IMR-90 (cell line): ENCODE measurements at regions not wholly inside any gene's neighbourhood (a gene's known extent, or its start where the extent isn't known, plus 50 kb on each side); places are given as distances from the start of the nearest gene placed in this dataset.

Experiments
- ATAC-seq: fragments of 200-7000 bp; cut with Tn5 transposase; 2 replicates; pipeline ENCODE4 v1.9.1; 2020; ENCODE audit warnings: low read depth, mild to moderate bottlenecking, moderate library complexity
- BruUV-seq: library from RNA; stranded (reverse); fragments of 400-500 nt; replicated peaks from 2 replicates; lab custom pipeline; 2021; lab: Mats Ljungman, UMichigan
- CTCF ChIA-PET: fragments of 300-600 bp; formaldehyde crosslinking; extraction: SDS; loops from one replicate; lab custom pipeline; 2021; ENCODE audit warnings: antibody characterized with exemption; lab: Yijun Ruan, JAX
- POLR2A ChIA-PET: fragments of 300-600 bp; sonication (Branson Sonifier 250); formaldehyde crosslinking; loops from one replicate; lab custom pipeline; 2022; ENCODE audit warnings: antibody characterized with exemption; ENCODE audit not compliant: unreplicated experiment; lab: Charles Lee
- DNase-seq: peaks from one replicate; pipeline ENCODE4 v3.0.0; 2013
- H2AFZ ChIP-seq: replicated peaks from 2 replicates; pipeline ENCODE3; 2013; ENCODE audit warnings: low read length, mild to moderate bottlenecking; ENCODE audit not compliant: poor library complexity
- H2AK5ac ChIP-seq: 2 replicates; pipeline ENCODE4 v1.6.1; 2013; ENCODE audit warnings: low read depth, low read length, inconsistent platforms
- H2AK9ac ChIP-seq: replicated peaks from 2 replicates; pipeline ENCODE3; 2013; ENCODE audit warnings: mild to moderate bottlenecking, low read depth, low read length, moderate library complexity; ENCODE audit not compliant: poor library complexity
- H2BK120ac ChIP-seq: 2 replicates; pipeline ENCODE4 v1.6.1; 2013; ENCODE audit warnings: low read depth, low read length, inconsistent platforms
- H2BK15ac ChIP-seq: 3 replicates; pipeline ENCODE4 v1.6.1; 2013; ENCODE audit warnings: low read depth, low read length, inconsistent platforms
- H2BK20ac ChIP-seq: 2 replicates; pipeline ENCODE4 v1.6.1; 2013; ENCODE audit warnings: low read depth, mild to moderate bottlenecking, inconsistent platforms, low read length, moderate library complexity
- H2BK5ac ChIP-seq: 2 replicates; pipeline ENCODE4 v1.6.1; 2013; ENCODE audit warnings: mild to moderate bottlenecking, low read depth, low read length, inconsistent platforms; ENCODE audit not compliant: poor library complexity, severe bottlenecking
- H3K14ac ChIP-seq: replicated peaks from 2 replicates; pipeline ENCODE4 v1.6.1; 2013; ENCODE audit warnings: low read depth, low read length, inconsistent platforms
- H3K18ac ChIP-seq: 2 replicates; pipeline ENCODE4 v1.6.1; 2013; ENCODE audit warnings: low read depth, low read length, control low read depth
- H3K23ac ChIP-seq: 2 replicates; pipeline ENCODE4 v1.6.1; 2013; ENCODE audit warnings: low read depth, low read length, inconsistent platforms
- H3K27ac ChIP-seq: 2 replicates; pipeline ENCODE4 v1.5.1; 2013; ENCODE audit warnings: mild to moderate bottlenecking, control low read depth, low read length; ENCODE audit not compliant: insufficient read depth
- H3K27me3 ChIP-seq: 2 replicates; pipeline ENCODE4 v1.6.1; 2013; ENCODE audit warnings: low read length; ENCODE audit not compliant: control insufficient read depth, insufficient read depth
- H3K36me3 ChIP-seq: 2 replicates; pipeline ENCODE4 v1.6.1; 2013; ENCODE audit warnings: low read length, mixed read lengths; ENCODE audit not compliant: control insufficient read depth, insufficient read depth
- H3K4ac ChIP-seq: 2 replicates; pipeline ENCODE4 v1.6.1; 2013; ENCODE audit warnings: low read depth, low read length, inconsistent platforms
- H3K4me1 ChIP-seq: 2 replicates; pipeline ENCODE4 v1.6.1; 2013; ENCODE audit warnings: low read length, mixed read lengths; ENCODE audit not compliant: control insufficient read depth, insufficient read depth
- H3K4me2 ChIP-seq: 2 replicates; pipeline ENCODE4 v1.6.1; 2013; ENCODE audit warnings: low read depth, mild to moderate bottlenecking, control low read depth, low read length, moderate library complexity
- H3K4me3 ChIP-seq: 2 replicates; pipeline ENCODE4 v1.5.1; 2013; ENCODE audit warnings: low read depth, mild to moderate bottlenecking, control low read depth, low read length, moderate library complexity; ENCODE audit not compliant: insufficient read depth
- H3K56ac ChIP-seq: 2 replicates; pipeline ENCODE4 v1.6.1; 2013; ENCODE audit warnings: low read length, inconsistent platforms; ENCODE audit not compliant: insufficient read depth; ENCODE audit errors: extremely low read depth
- H3K79me1 ChIP-seq, 2 experiments: 2 replicates each; pipeline ENCODE4 v1.6.1; 2013; ENCODE audit warnings: low read length in 2 of 2, inconsistent platforms in 1 of 2, low read depth in 1 of 2
- H3K9ac ChIP-seq: 2 replicates; pipeline ENCODE4 v1.6.1; 2013; ENCODE audit warnings: low read depth, low read length, control low read depth
- H3K9me1 ChIP-seq: 2 replicates; pipeline ENCODE4 v1.6.1; 2013; ENCODE audit warnings: low read length, inconsistent platforms; ENCODE audit not compliant: insufficient read depth
- H3K9me3 ChIP-seq: 2 replicates; pipeline ENCODE4 v1.6.1; 2013; ENCODE audit warnings: low read length; ENCODE audit not compliant: control insufficient read depth, insufficient read depth
- H4K20me1 ChIP-seq: 2 replicates; pipeline ENCODE4 v1.6.1; 2013; ENCODE audit warnings: low read length, inconsistent platforms; ENCODE audit not compliant: insufficient read depth
- H4K5ac ChIP-seq: 2 replicates; pipeline ENCODE4 v1.6.1; 2013; ENCODE audit warnings: mild to moderate bottlenecking, low read depth, low read length, control low read depth
- H4K8ac ChIP-seq, 2 experiments: 2 replicates each; pipeline ENCODE4 v1.6.1; 2013; ENCODE audit warnings: low read depth in 2 of 2, low read length in 2 of 2, control low read depth in 1 of 2, inconsistent platforms in 1 of 2
- H4K91ac ChIP-seq: 2 replicates; pipeline ENCODE4 v1.6.1; 2013; ENCODE audit warnings: low read depth, low read length, inconsistent platforms; ENCODE audit not compliant: insufficient read depth
- BHLHE40 ChIP-seq: fragments of 150-350 bp; IDR thresholded peaks from 2 replicates; pipeline ENCODE4 v1.6.1; 2016; ENCODE audit warnings: mild to moderate bottlenecking, low read depth, low read length
- CHD1 ChIP-seq: IDR thresholded peaks from 2 replicates; pipeline ENCODE4 v1.6.1; 2012; ENCODE audit warnings: low read depth, low read length, improper control_type of control experiment
- CTCF ChIP-seq: conservative IDR thresholded peaks from 2 replicates; pipeline ENCODE4 v1.5.1; 2012; ENCODE audit warnings: mild to moderate bottlenecking, low read depth, low read length, improper control_type of control experiment
- ELK1 ChIP-seq: fragments of 150-350 bp; IDR thresholded peaks from 2 replicates; pipeline ENCODE4 v1.6.1; 2016; ENCODE audit warnings: low read depth, mild to moderate bottlenecking, low read length, moderate library complexity, borderline replicate concordance
- FOS ChIP-seq: fragments of 150-350 bp; IDR thresholded peaks from 2 replicates; pipeline ENCODE4 v1.6.1; 2016; ENCODE audit warnings: low read depth, low read length
- MAFK ChIP-seq: IDR thresholded peaks from 2 replicates; pipeline ENCODE4 v1.6.1; 2012; ENCODE audit warnings: low read depth, low read length, improper control_type of control experiment
- MAZ ChIP-seq: IDR thresholded peaks from 2 replicates; pipeline ENCODE4 v1.6.1; 2012; ENCODE audit warnings: low read depth, mild to moderate bottlenecking, low read length, improper control_type of control experiment, moderate library complexity, borderline replicate concordance
- MXI1 ChIP-seq: IDR thresholded peaks from 2 replicates; pipeline ENCODE4 v1.6.1; 2012; ENCODE audit warnings: low read depth, mild to moderate bottlenecking, low read length, moderate library complexity, borderline replicate concordance
- NFE2L2 ChIP-seq: fragments of 150-350 bp; IDR thresholded peaks from 2 replicates; pipeline ENCODE4 v1.6.1; 2016; ENCODE audit warnings: low read depth, mild to moderate bottlenecking, low read length
- RAD21 ChIP-seq: IDR thresholded peaks from 2 replicates; pipeline ENCODE4 v1.6.1; 2012; ENCODE audit warnings: low read length, improper control_type of control experiment
- RCOR1 ChIP-seq: IDR thresholded peaks from 2 replicates; pipeline ENCODE4 v1.6.1; 2012; ENCODE audit warnings: mild to moderate bottlenecking, low read length, improper control_type of control experiment; ENCODE audit not compliant: insufficient replicate concordance
- SMC3 ChIP-seq: fragments of 150-350 bp; IDR thresholded peaks from 2 replicates; pipeline ENCODE4 v1.6.1; 2016; ENCODE audit warnings: low read depth, mild to moderate bottlenecking, antibody characterized with exemption, low read length, moderate library complexity
- USF2 ChIP-seq: fragments of 150-350 bp; IDR thresholded peaks from 2 replicates; pipeline ENCODE4 v1.6.1; 2017; ENCODE audit warnings: mild to moderate bottlenecking, antibody characterized with exemption, low read length, low read depth
- WGBS, 2 experiments: methylation state at CpG; one replicate each; pipeline versions ENCODE4 v1.1.5 to v1.1.7; 2013; ENCODE audit warnings: missing lambda C conversion rate in 2 of 2; ENCODE audit not compliant: insufficient read length in 1 of 2; ENCODE audit errors: extremely low coverage in 2 of 2; 5-methylcytosine and 5-hydroxymethylcytosine counted together
- dilution Hi-C: fragments of 300-500 bp; cut with HindIII; formaldehyde crosslinking; loops from one replicate; pipeline ENCODE4 v1.14.3; 2018; ENCODE audit warnings: low sequenced_read_pairs; ENCODE audit not compliant: unreplicated experiment
- in situ Hi-C: fragments of 300-500 bp; cut with MboI; formaldehyde crosslinking; loops from 3 replicates; pipeline ENCODE4 v1.14.3; 2019; ENCODE audit warnings: low sequenced_read_pairs, inconsistent platforms, mixed read lengths
- intact Hi-C: fragments of 100-400 bp; cut with micrococcal nuclease; formaldehyde crosslinking; loops from 2 replicates; pipeline ENCODE4 v1.10.0; 2022

GRCh38 chr2:819601-820000 lies 131.0 kb upstream of the SNTG2 start:
- Histone ChIP-seq H3K4me3 (no peak overlapping the region), H2BK5ac (no peak overlapping the region), H2AFZ (no peak overlapping the region), H3K4ac (no peak overlapping the region), H3K9me3 (peaks cover 50% of the 10 kb centered on the region), H4K5ac (no peak overlapping the region), H4K20me1 (no peaks in the 10 kb centered on the region), H2AK5ac (no peak overlapping the region), H3K56ac (no peak overlapping the region), H3K27ac (no peak overlapping the region), H3K4me2 (no peak overlapping the region), H3K18ac (no peak overlapping the region), H2BK120ac (no peak overlapping the region), H3K9ac (no peak overlapping the region), H3K27me3 (no peaks in the 10 kb centered on the region), H3K23ac (no peak overlapping the region), H3K4me1 (no peaks in the 10 kb centered on the region), H2BK20ac (no peak overlapping the region), H3K79me1 (no peaks in the 10 kb centered on the region), H3K14ac (no peak overlapping the region), H4K91ac (no peak overlapping the region), H2AK9ac (no peak overlapping the region), H3K9me1 (no peaks in the 10 kb centered on the region), H2BK15ac (no peak overlapping the region), H4K8ac (no peak overlapping the region), H3K36me3 (no peaks in the 10 kb centered on the region)
- ChIA-PET CTCF (no interaction called here), POLR2A (no interaction called here)
- DNase-seq = no peak
- intact Hi-C loops (no loop called here), dilution Hi-C loops (no loop called here), in situ Hi-C loops (no loop called here)
- ATAC-seq = no peak
- BruUV-seq = no TSS peak
- TF ChIP-seq CHD1 = no peak
- TF ChIP-seq CTCF = no peak
- TF ChIP-seq MXI1 = no peak
- TF ChIP-seq SMC3 = no peak
- no peak for TF ChIP-seq MAFK
- no peak for TF ChIP-seq BHLHE40
- no peak for TF ChIP-seq ELK1
- TF ChIP-seq MAZ = no peak
- no peak for TF ChIP-seq USF2
- TF ChIP-seq FOS = no peak
- TF ChIP-seq RAD21 = no peak
- TF ChIP-seq RCOR1 = no peak
- no peak for TF ChIP-seq NFE2L2
- no CpG with 5 or more reads among the region's 7 CpGs for WGBS, 2 experiments
